ENCODE measurements at regions not wholly inside any gene's neighbourhood (a gene's known extent, or its start where the extent isn't known, plus 50 kb on each side); places are given as distances from the start of the nearest gene placed in this dataset.

- Histone ChIP-seq H3K18ac (ENCODE audit: low read depth in 1 of 2, low read length in 2 of 2) (no peak overlapping the region), H3K36me3 (ENCODE audit: control insufficient read depth in 1 of 2, insufficient read depth in 2 of 2, low read depth in 1 of 2, low read length in 2 of 2) (no peaks in the 10 kb centered on the region), H3K27me3 (ENCODE audit: control insufficient read depth in 1 of 2, insufficient read depth in 1 of 2, low read length in 2 of 2) (no peaks in the 10 kb centered on the region), H3K9me3 (ENCODE audit: control insufficient read depth, low read length) (peaks cover 3% of the 10 kb centered on the region), H3K79me1 (replicated peaks; ENCODE audit: low read length, poor library complexity, severe bottlenecking) (no peaks in the 10 kb centered on the region), H2BK120ac (ENCODE audit: low read depth, low read length) (no peak overlapping the region), H2AK5ac (ENCODE audit: low read length, severe bottlenecking) (no peak overlapping the region), H2AFZ (ENCODE audit: low read depth, low read length) (no peak overlapping the region), H2BK5ac (ENCODE audit: low read depth, low read length, poor library complexity, severe bottlenecking) (no peak overlapping the region), H3K14ac (ENCODE audit: low read length in 2 of 2) (no peak overlapping the region), H2BK12ac (ENCODE audit: low read length in 2 of 2) (no peak overlapping the region), H3K4me3 (ENCODE audit: insufficient read depth in 1 of 2, low read depth in 1 of 2, low read length in 2 of 2) (no peak overlapping the region), H3K4me2 (ENCODE audit: low read length, poor library complexity, severe bottlenecking) (no peak overlapping the region), H4K8ac (ENCODE audit: low read length) (no peak overlapping the region), H3K4ac (ENCODE audit: low read depth in 1 of 2, low read length in 2 of 2) (no peak overlapping the region), H3K9ac (ENCODE audit: low read length) (no peak overlapping the region), H4K91ac (ENCODE audit: low read length) (no peak overlapping the region), H3K27ac (ENCODE audit: low read length, poor library complexity, severe bottlenecking) (no peak overlapping the region), H2BK15ac (ENCODE audit: low read depth, poor library complexity, severe bottlenecking) (no peak overlapping the region), H3K23ac (ENCODE audit: low read length in 2 of 2) (no peak overlapping the region), H3K4me1 (ENCODE audit: control insufficient read depth, insufficient read depth, low read depth, low read length) (no peaks in the 10 kb centered on the region)
- DNase-seq, result no peak
- 65% methylated on average over 6 of the region's 7 CpGs for WGBS
Observed at GRCh38 chr3:4029135-4029534, 229.9 kb downstream of the LRRN1 start.

- Histone ChIP-seq H3K27ac (ENCODE audit: low read length, poor library complexity, severe bottlenecking) (no peak overlapping the region), H3K4ac (ENCODE audit: low read depth in 1 of 2, low read length in 2 of 2) (no peak overlapping the region), H3K36me3 (ENCODE audit: control insufficient read depth in 1 of 2, insufficient read depth in 2 of 2, low read depth in 1 of 2, low read length in 2 of 2) (no peaks in the 10 kb centered on the region), H2BK12ac (ENCODE audit: low read length in 2 of 2) (no peak overlapping the region), H3K4me2 (ENCODE audit: low read length, poor library complexity, severe bottlenecking) (no peak overlapping the region), H3K9me3 (ENCODE audit: control insufficient read depth, low read length) (peaks cover 3% of the 10 kb centered on the region), H3K23ac (ENCODE audit: low read length in 2 of 2) (no peak overlapping the region), H2AK5ac (ENCODE audit: low read length, severe bottlenecking) (no peak overlapping the region), H3K4me1 (ENCODE audit: control insufficient read depth, insufficient read depth, low read depth, low read length) (no peaks in the 10 kb centered on the region), H2BK120ac (ENCODE audit: low read depth, low read length) (no peak overlapping the region), H3K14ac (ENCODE audit: low read length in 2 of 2) (no peak overlapping the region), H2BK5ac (ENCODE audit: low read depth, low read length, poor library complexity, severe bottlenecking) (no peak overlapping the region), H2BK15ac (ENCODE audit: low read depth, poor library complexity, severe bottlenecking) (no peak overlapping the region), H3K18ac (ENCODE audit: low read depth in 1 of 2, low read length in 2 of 2) (no peak overlapping the region), H4K91ac (ENCODE audit: low read length) (no peak overlapping the region), H4K8ac (ENCODE audit: low read length) (no peak overlapping the region), H3K4me3 (ENCODE audit: insufficient read depth in 1 of 2, low read depth in 1 of 2, low read length in 2 of 2) (no peak overlapping the region), H3K9ac (ENCODE audit: low read length) (no peak overlapping the region), H3K27me3 (ENCODE audit: control insufficient read depth in 1 of 2, insufficient read depth in 1 of 2, low read length in 2 of 2) (no peaks in the 10 kb centered on the region), H2AFZ (ENCODE audit: low read depth, low read length) (no peak overlapping the region), H3K79me1 (replicated peaks; ENCODE audit: low read length, poor library complexity, severe bottlenecking) (no peaks in the 10 kb centered on the region)
- DNase-seq, result no peak
- 100% methylated on average over 1 of the region's 1 CpG for WGBS
Observed at GRCh38 chr3:4030624-4031023, 231.4 kb downstream of the LRRN1 start.

- Histone ChIP-seq H3K14ac (ENCODE audit: low read length in 2 of 2) (no peak overlapping the region), H2AFZ (ENCODE audit: low read depth, low read length) (no peak overlapping the region), H3K36me3 (ENCODE audit: control insufficient read depth in 1 of 2, insufficient read depth in 2 of 2, low read depth in 1 of 2, low read length in 2 of 2) (no peaks in the 10 kb centered on the region), H3K27ac (ENCODE audit: low read length, poor library complexity, severe bottlenecking) (no peak overlapping the region), H2BK5ac (ENCODE audit: low read depth, low read length, poor library complexity, severe bottlenecking) (no peak overlapping the region), H4K8ac (ENCODE audit: low read length) (no peak overlapping the region), H4K91ac (ENCODE audit: low read length) (no peak overlapping the region), H3K4me2 (ENCODE audit: low read length, poor library complexity, severe bottlenecking) (no peak overlapping the region), H2AK5ac (ENCODE audit: low read length, severe bottlenecking) (no peak overlapping the region), H3K9me3 (ENCODE audit: control insufficient read depth, low read length) (peaks cover 3% of the 10 kb centered on the region), H3K4ac (ENCODE audit: low read depth in 1 of 2, low read length in 2 of 2) (no peak overlapping the region), H3K23ac (ENCODE audit: low read length in 2 of 2) (no peak overlapping the region), H3K18ac (ENCODE audit: low read depth in 1 of 2, low read length in 2 of 2) (no peak overlapping the region), H3K4me3 (ENCODE audit: insufficient read depth in 1 of 2, low read depth in 1 of 2, low read length in 2 of 2) (no peak overlapping the region), H2BK12ac (ENCODE audit: low read length in 2 of 2) (no peak overlapping the region), H2BK15ac (ENCODE audit: low read depth, poor library complexity, severe bottlenecking) (no peak overlapping the region), H3K27me3 (ENCODE audit: control insufficient read depth in 1 of 2, insufficient read depth in 1 of 2, low read length in 2 of 2) (peaks cover 0 to 3% of the 10 kb centered on the region in 2 experiments), H3K4me1 (ENCODE audit: control insufficient read depth, insufficient read depth, low read depth, low read length) (no peaks in the 10 kb centered on the region), H2BK120ac (ENCODE audit: low read depth, low read length) (no peak overlapping the region), H3K79me1 (replicated peaks; ENCODE audit: low read length, poor library complexity, severe bottlenecking) (no peaks in the 10 kb centered on the region), H3K9ac (ENCODE audit: low read length) (no peak overlapping the region)
- WGBS, result 83% methylated on average over 1 of the region's 2 CpGs
- no peak for DNase-seq
Observed at GRCh38 chr3:4033296-4033695, 234.1 kb downstream of the LRRN1 start.

GRCh38 chr3:4036046-4036445 is 236.8 kb downstream of the LRRN1 start:
- peaks cover 7% of the 10 kb centered on the region for H3K9me3 ChIP-seq (ENCODE audit: control insufficient read depth, low read length)
- H2BK120ac ChIP-seq (ENCODE audit: low read depth, low read length), result no peak overlapping the region
- H3K27me3 ChIP-seq (ENCODE audit: control insufficient read depth in 1 of 2, insufficient read depth in 1 of 2, low read length in 2 of 2), result peaks cover 0 to 12% of the 10 kb centered on the region in 2 experiments
- no peak overlapping the region for H3K9ac ChIP-seq (ENCODE audit: low read length)
- H3K23ac ChIP-seq (ENCODE audit: low read length in 2 of 2), result no peak overlapping the region
- no peak overlapping the region for H3K18ac ChIP-seq (ENCODE audit: low read depth in 1 of 2, low read length in 2 of 2)
- H4K91ac ChIP-seq (ENCODE audit: low read length), result no peak overlapping the region
- H3K27ac ChIP-seq (ENCODE audit: low read length, poor library complexity, severe bottlenecking), result no peak overlapping the region
- H3K4me1 ChIP-seq (ENCODE audit: control insufficient read depth, insufficient read depth, low read depth, low read length), result no peaks in the 10 kb centered on the region
- H4K8ac ChIP-seq (ENCODE audit: low read length), result no peak overlapping the region
- no peak overlapping the region for H2BK15ac ChIP-seq (ENCODE audit: low read depth, poor library complexity, severe bottlenecking)
- no peak overlapping the region for H2AFZ ChIP-seq (ENCODE audit: low read depth, low read length)
- DNase-seq, result no peak
- no peaks in the 10 kb centered on the region for H3K79me1 ChIP-seq (replicated peaks; ENCODE audit: low read length, poor library complexity, severe bottlenecking)
- H3K14ac ChIP-seq (ENCODE audit: low read length in 2 of 2), result no peak overlapping the region
- no peak overlapping the region for H3K4me3 ChIP-seq (ENCODE audit: insufficient read depth in 1 of 2, low read depth in 1 of 2, low read length in 2 of 2)
- H3K4me2 ChIP-seq (ENCODE audit: low read length, poor library complexity, severe bottlenecking), result no peak overlapping the region
- no peak overlapping the region for H2AK5ac ChIP-seq (ENCODE audit: low read length, severe bottlenecking)
- no peak overlapping the region for H3K4ac ChIP-seq (ENCODE audit: low read depth in 1 of 2, low read length in 2 of 2)
- no peak overlapping the region for H2BK5ac ChIP-seq (ENCODE audit: low read depth, low read length, poor library complexity, severe bottlenecking)
- no peaks in the 10 kb centered on the region for H3K36me3 ChIP-seq (ENCODE audit: control insufficient read depth in 1 of 2, insufficient read depth in 2 of 2, low read depth in 1 of 2, low read length in 2 of 2)
- H2BK12ac ChIP-seq (ENCODE audit: low read length in 2 of 2), result no peak overlapping the region

All from mesenchymal stem cell (in vitro differentiated cells and primary cell).